GM10248 (cell line): ENCODE measurements at regions not wholly inside any gene's neighbourhood (a gene's known extent, or its start where the extent isn't known, plus 50 kb on each side); places are given as distances from the start of the nearest gene placed in this dataset.

ENCODE experiments used
- CTCF ChIA-PET: fragments of 300-600 bp; sonication (Branson Sonifier 250); formaldehyde crosslinking; extraction: SDS; loops from one replicate; lab custom pipeline; 2021; ENCODE audit warnings: antibody characterized with exemption; lab: Yijun Ruan, JAX
- POLR2A ChIA-PET: fragments of 350-650 bp; sonication (Branson Sonifier 250); formaldehyde crosslinking; extraction: SDS; loops from one replicate; lab custom pipeline; 2020; ENCODE audit warnings: antibody characterized with exemption; lab: Yijun Ruan, JAX
- DNase-seq: peaks from one replicate; pipeline ENCODE4 v3.0.0; 2012; ENCODE audit errors: extremely low spot score
- TF ChIP-seq, protein P1 (sequence below): IDR thresholded peaks from 2 replicates; pipeline ENCODE4 v1.5.1; 2012; ENCODE audit warnings: mild to moderate bottlenecking, low read depth; ENCODE audit errors: extremely low read depth, missing control alignments, control extremely low read depth

DNA sequence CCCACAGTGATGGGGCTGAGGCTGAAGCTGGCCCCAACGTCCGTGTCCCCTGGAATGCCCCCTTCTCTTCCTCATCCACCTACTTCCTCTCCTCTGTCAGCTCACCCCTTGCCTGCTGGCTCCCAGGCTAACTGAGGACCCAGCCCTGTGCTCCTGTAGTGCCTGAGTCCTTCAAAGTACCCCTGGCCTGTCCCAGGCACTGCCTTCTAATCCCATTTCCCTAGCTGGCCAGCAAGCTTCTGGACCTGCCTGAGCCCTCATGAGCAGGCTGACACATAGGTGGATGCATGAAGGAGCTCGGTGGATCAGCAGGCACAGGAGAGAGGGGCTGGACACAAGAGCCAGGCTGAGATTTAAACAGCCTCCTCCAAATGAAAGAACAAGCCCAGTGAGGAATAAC lies 650.8 kb downstream of the NPHP4 start:
- DNase-seq: no peak
- ChIA-PET CTCF (no interaction called here), POLR2A (no interaction called here)
- TF ChIP-seq, protein P1, sequence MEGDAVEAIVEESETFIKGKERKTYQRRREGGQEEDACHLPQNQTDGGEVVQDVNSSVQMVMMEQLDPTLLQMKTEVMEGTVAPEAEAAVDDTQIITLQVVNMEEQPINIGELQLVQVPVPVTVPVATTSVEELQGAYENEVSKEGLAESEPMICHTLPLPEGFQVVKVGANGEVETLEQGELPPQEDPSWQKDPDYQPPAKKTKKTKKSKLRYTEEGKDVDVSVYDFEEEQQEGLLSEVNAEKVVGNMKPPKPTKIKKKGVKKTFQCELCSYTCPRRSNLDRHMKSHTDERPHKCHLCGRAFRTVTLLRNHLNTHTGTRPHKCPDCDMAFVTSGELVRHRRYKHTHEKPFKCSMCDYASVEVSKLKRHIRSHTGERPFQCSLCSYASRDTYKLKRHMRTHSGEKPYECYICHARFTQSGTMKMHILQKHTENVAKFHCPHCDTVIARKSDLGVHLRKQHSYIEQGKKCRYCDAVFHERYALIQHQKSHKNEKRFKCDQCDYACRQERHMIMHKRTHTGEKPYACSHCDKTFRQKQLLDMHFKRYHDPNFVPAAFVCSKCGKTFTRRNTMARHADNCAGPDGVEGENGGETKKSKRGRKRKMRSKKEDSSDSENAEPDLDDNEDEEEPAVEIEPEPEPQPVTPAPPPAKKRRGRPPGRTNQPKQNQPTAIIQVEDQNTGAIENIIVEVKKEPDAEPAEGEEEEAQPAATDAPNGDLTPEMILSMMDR: no peak

DNA sequence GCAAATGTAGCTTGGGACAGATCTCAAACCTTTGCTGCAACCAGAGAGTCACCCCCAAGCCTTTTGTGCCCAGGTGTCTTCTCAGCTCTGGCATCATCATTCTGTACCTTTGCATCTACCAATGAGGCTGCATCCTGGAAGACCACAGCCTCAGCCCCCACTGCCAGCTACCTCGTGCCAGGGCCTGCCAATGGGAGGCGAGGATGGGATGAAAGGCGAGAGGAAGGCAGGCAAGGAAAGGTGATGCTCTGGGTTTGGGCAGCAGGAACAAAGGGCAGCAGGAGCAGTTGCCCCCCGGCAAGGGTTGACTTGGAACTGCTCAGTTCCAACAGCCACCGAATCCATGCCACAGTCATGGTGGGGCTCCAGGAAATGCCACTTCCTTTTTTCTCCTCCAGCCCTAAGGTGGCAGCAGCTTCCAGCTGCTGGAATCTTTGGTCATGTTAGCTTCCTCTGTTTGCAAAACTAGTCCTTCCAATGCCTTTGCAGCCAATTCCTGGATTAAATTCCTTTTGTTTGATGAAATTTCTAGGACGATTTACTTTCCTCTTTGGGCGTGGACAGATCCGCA lies 651.6 kb downstream of the NPHP4 start:
- TF ChIP-seq, protein P1: no peak
- no peak for DNase-seq
- ChIA-PET CTCF (no interaction called here), POLR2A (no interaction called here)

DNA sequence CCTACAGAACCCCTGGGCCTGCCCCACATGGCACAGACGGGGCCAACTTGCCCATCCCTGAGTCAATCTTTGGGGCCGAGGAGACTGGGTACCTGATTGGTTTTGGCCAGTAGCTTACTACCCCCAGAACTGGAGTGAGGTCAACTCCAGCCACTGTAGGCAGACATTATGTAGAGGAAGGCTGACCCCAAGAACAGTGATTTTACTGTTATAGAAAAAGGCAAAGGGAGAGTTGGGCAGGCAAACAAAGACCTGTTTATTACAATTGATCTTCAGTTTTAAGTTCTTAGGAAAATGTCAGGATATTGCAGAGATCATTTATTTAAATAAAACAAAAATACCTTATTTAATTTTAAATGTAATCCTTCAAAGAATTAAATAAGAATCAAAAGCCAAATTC lies 653.8 kb downstream of the NPHP4 start:
- no peak for DNase-seq
- POLR2A ChIA-PET: no interaction called here
- CTCF ChIA-PET: no interaction called here
- TF ChIP-seq, protein P1: no peak

DNA sequence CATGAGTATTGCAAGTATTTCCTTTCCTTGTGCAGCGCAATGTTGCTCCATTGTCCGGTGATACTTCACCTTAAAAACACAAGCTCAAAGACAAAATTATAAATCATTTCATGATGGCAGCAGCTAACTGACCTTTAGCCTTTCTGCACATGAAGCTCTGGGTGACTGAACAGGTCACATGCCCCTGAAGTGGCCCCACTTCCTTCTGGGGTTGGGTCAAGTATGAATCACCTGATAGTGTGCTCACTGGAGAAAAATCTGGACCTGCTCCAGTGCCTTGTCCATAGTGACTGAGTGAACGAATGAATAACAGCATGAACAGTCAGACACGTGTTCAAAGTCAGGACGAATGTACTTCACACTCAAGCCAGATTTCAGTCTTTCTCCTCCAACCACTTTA lies 658.9 kb downstream of the NPHP4 start:
- CTCF ChIA-PET: no interaction called here

DNA sequence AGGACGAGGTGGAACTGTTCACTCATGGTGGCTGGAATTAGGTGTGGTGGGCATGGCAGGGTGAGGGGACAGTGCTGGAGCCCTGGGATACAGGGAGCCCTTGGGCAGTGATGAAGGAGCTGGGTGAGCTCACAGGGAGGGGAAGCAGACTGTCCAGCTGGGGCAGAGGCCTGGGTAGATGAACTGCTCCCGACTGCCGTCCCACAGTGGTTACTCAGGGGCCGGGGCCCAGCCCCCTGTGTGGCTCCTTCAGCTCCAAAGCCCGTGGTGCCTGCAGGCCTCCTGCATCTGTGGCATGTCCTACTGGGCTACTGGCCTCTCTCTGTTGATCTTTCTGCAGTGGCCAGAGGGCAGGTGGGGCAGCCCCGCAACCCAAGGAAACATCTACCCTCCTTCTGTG lies 661.1 kb downstream of the NPHP4 start:
- TF ChIP-seq, protein P1: no peak
- ChIA-PET CTCF (no interaction called here), POLR2A (no interaction called here)
- DNase-seq: no peak

More for the DNA sequence above, 658.9 kb downstream of the NPHP4 start:
- no peak for DNase-seq
- TF ChIP-seq, protein P1: no peak
- POLR2A ChIA-PET: no interaction called here

DNA sequence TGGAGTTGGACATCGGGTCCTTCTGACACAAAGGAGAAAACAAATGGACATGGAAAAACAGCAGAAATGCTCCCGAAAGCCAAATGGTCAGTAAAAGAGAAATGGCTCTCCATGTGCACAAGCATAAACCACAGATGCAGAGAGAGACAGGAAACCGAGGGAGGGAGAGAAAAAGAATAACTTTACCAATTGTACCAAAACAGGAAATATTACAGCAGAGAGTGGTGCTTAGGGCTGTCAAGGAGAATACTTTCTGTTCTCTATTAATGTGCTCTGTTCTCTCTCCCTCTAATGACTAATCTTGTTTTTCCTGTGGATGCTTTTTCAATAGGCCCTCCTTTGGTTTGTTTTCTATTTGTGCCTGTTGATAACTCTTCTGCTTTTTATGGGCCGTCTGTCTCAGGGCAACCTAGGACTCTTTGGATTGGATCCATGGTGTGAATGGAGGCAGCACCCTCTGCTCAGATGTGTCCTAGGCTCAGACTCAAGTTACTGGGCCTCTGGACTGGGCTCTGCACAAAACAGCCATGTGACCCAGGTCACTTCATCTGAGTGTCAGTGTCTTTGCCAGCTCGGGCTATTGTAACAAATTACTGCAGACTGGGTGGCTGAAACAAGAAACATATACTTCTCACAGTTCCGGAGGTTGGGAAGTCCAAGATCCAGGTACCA lies 663.0 kb downstream of the NPHP4 start:
- DNase-seq: no peak
- ChIA-PET CTCF (interaction anchor here (1.4 kb wide), 1 partner anchor 8 kb away, joined by 4 read pairs; no protein-coding TSS in a partner anchor), POLR2A (no interaction called here)

More for the DNA sequence above, 663.0 kb downstream of the NPHP4 start:
- TF ChIP-seq, protein P1: no peak
